Occipital lobe (tissue), 1 donor: ENCODE measurements at regions not wholly inside any gene's neighbourhood (a gene's known extent, or its start where the extent isn't known, plus 50 kb on each side); places are given as distances from the start of the nearest gene placed in this dataset.

Experiments
- DNase-seq: peaks from one replicate; lab custom pipeline; 2025; lab: John Stamatoyannopoulos, UW

- DNase-seq: no peak
Observed at GRCh38 chr16:51752438-51752995, 601.4 kb upstream of the SALL1 start.

GRCh38 chr16:51747329-51747728 lies 596.3 kb upstream of the SALL1 start:
- no peak for DNase-seq

- no peak for DNase-seq
Observed at GRCh38 chr16:51734220-51734619, 583.1 kb upstream of the SALL1 start.

GRCh38 chr16:51733181-51733580 lies 582.1 kb upstream of the SALL1 start:
- DNase-seq: no peak

GRCh38 chr16:51731160-51731559 lies 580.1 kb upstream of the SALL1 start:
- DNase-seq: no peak

GRCh38 chr16:51723036-51723724 lies 572.1 kb upstream of the SALL1 start:
- DNase-seq: no peak

- DNase-seq: no peak
Observed at GRCh38 chr16:51722467-51722866, 571.4 kb upstream of the SALL1 start.

GRCh38 chr16:51719376-51719775 lies 568.3 kb upstream of the SALL1 start:
- no peak for DNase-seq

GRCh38 chr16:51716195-51716594 lies 565.1 kb upstream of the SALL1 start:
- no peak for DNase-seq

- DNase-seq: no peak
Observed at GRCh38 chr16:51713502-51713901, 562.4 kb upstream of the SALL1 start.

- no peak for DNase-seq
Observed at GRCh38 chr16:51710905-51711563, 560.0 kb upstream of the SALL1 start.

- no peak for DNase-seq
Observed at GRCh38 chr16:51710186-51710585, 559.1 kb upstream of the SALL1 start.

GRCh38 chr16:51708861-51709260 lies 557.8 kb upstream of the SALL1 start:
- DNase-seq: no peak

GRCh38 chr16:51707666-51708065 lies 556.6 kb upstream of the SALL1 start:
- no peak for DNase-seq

GRCh38 chr16:51705142-51705541 lies 554.1 kb upstream of the SALL1 start:
- DNase-seq: no peak

GRCh38 chr16:51701025-51701424 lies 550.0 kb upstream of the SALL1 start:
- no peak for DNase-seq

GRCh38 chr16:51699686-51700396 lies 548.8 kb upstream of the SALL1 start:
- no peak for DNase-seq

- DNase-seq: no peak
Observed at GRCh38 chr16:51698647-51699046, 547.6 kb upstream of the SALL1 start.

- DNase-seq: no peak
Observed at GRCh38 chr16:51697454-51697853, 546.4 kb upstream of the SALL1 start.

GRCh38 chr16:51696376-51696775 lies 545.3 kb upstream of the SALL1 start:
- DNase-seq: no peak

GRCh38 chr16:51691109-51691508 lies 540.0 kb upstream of the SALL1 start:
- DNase-seq: no peak

- DNase-seq: no peak
Observed at GRCh38 chr16:51685498-51685897, 534.4 kb upstream of the SALL1 start.
